Stimulated activated CD4-positive, alpha-beta T cell treated with anti-CD3 and anti-CD28 coated beads, Interleukin-12 subunit alpha, Interleukin-12 subunit beta, amount 100 ng/mL, for 48 hours (primary cell): ENCODE measurements at regions not wholly inside any gene's neighbourhood (a gene's known extent, or its start where the extent isn't known, plus 50 kb on each side); places are given as distances from the start of the nearest gene placed in this dataset.

ENCODE experiments used
- DNase-seq, 3 donors: peaks; one replicate each; pipeline ENCODE4 v3.0.0-alpha.2; 2020; ENCODE audit warnings: low read depth in 2 of 3, low spot score in 1 of 3

GRCh38 chr10:123553810-123554430, 112.2 kb upstream of the GPR26 start:
- no peak for DNase-seq

DNA sequence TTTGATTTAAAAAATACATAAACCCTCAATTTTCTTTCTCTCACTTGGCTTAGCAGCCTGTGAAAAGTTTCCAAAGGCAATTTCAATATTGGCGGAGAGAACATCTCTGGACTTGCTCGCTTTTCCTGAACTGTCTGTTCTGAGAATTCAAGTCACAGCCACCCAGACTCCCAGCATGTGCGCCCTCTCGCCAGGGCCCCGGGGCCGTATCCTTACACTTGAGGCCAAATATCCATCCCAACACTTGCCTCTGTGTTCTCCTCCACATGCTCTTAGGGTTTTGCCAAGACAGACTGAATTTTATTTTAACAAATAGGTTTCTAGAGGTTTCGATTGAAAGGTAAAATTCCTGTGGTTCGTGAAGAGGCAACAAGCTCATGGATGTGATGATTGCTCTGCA, 111.5 kb upstream of the GPR26 start:
- no peak for DNase-seq

DNA sequence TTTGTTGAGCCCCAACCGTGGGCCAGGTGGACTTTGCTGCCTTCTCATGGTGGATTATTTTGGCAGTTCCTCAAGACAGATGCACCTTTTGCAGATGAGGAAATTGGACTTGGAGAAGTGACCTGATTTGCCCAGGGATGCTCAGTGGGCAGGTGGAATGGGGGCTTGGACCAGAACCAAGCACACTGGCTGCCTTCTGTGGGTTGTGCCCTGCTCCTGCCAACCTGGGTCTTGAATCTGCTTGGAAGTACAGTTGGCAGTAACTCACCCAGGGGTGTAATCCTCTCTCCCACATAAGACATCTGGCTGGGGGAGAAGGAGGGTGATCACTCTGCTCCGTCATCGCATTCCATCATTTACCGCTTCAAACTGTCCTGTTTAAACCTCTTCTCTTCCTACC, 110.5 kb upstream of the GPR26 start:
- DNase-seq = no peak

GRCh38 chr10:123556049-123556448, 110.1 kb upstream of the GPR26 start:
- DNase-seq = no peak

GRCh38 chr10:123556736-123557135, 109.4 kb upstream of the GPR26 start:
- no peak for DNase-seq

DNA sequence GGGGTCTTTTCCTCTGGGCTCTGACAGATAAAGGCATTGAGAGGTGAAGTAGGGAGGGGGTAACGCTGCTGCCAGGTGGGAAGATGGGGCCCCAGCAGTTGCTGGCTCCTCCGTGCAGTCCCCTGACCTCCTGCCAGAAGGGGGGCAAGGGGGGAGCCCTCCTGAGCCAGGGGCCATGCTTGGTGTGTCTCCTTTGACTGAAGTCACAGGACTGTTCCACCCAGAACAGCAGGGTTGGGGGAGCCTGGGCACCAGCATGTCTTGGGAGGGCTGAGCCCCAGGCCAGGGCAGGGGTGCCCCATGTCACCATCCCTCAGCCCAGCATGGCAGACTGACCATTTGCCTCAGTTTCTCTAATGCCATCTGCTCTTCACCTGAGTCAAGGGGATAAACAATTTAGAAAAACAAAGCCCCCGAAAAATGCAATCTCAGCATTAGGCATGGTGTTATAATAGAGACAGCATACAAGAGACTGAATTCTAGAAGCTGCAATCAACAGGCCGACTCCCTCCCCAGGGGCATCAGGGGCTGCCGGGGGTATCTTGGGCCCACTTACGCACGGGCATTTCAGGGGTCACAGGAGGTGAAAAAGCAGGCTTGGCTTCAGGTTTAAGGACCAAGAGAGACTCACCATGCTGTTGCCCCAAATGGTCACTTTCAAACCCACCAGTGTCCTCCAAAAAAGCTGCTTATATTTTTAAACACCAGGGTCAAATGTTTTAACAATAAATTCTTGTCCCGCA, 108.6 kb upstream of the GPR26 start:
- DNase-seq = no peak

GRCh38 chr10:123558651-123559050, 107.5 kb upstream of the GPR26 start:
- no peak for DNase-seq

DNA sequence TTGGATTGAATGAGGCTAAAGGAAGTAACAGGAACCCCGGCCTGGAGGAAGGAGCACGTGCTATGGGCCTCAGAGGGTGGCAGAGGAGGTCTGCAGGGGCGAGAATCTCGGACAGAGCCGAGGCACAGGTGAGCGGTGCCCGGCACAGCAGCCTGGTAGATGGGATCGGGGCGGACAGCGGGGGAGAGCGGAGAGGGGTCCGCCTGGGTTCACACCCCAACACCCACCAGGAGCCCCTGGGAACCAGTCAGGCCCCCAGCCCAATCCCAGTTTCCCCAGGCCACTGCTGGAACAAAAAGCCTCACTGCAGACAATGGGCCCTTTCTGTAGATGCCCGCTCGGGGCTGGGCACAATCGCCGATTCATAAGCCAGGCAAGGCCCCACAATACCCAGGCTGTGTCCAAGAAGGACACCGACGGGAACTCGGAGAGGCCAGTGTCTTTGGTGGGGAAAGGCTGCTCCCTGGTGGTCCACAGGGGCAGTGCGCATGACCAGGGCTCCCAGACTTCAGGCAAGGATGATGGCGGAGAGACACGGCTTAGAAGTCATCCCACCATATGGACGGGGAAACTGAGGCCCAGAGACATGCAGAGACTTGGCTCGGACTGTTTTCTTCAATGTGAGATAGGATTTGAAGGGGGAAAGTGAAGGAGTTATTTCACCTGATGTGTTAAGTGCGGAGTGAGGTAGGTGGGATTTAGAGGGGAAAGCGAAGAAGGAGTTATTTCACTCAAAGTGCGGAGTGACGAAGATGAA, 106.9 kb upstream of the GPR26 start:
- peak; percentile 37 to 65 (median 48) for DNase-seq

DNA sequence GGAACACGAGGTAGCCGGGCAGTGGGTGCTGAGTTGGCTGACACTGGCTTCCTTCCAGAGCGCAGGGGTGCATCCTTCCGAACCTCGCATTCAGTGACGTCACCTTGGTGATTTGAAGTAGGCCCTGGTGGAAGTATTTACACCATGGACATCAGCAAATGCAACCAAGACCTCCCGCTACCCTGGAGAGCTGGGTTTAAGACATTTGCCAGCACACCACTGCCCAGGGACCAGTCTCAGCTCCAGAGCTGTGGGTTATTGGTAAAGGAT, 106.4 kb upstream of the GPR26 start:
- DNase-seq = no peak

GRCh38 chr10:123560301-123561140, 105.6 kb upstream of the GPR26 start:
- no peak for DNase-seq

- DNase-seq = no peak
Observed at GRCh38 chr10:123561141-123561440, 105.1 kb upstream of the GPR26 start.

- DNase-seq = no peak
Observed at GRCh38 chr10:123562387-123562786, 103.8 kb upstream of the GPR26 start.

DNA sequence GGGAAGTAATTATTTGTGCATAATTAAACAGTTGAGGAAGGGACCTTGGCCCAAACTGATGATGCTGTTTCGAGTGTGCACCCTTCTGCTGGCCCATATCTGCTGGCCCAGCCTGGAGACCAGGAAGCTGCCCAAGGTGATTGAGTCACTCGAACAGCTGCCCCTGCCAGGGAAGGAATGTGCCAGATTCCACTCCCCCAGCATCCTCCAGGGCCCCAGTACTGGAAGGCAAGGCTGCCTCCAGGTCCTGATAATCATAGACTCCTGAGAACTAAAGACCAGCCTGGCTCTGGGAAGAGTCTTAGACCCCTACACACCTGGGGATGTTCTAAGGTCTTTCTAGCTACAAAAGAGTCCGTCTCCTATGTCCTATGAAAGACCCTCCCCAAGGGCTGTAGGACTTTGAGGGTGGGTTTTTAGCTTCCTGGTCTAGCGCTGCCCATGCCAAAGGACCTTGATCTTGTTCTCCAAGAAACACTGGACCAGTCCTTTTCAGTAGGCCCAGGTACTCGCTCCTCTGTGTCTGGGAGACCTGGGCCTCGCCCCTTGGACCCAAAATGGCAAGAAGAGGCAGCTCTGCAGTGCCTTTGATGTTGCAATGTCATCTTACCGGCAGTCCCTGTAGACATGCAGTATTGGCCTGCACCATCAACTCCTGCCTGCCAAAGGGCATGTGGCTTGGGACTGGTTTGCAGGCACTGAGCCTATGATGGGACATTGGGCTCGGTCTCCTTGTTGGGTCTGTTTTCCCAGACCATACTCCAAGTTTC, 103.2 kb upstream of the GPR26 start:
- DNase-seq = no peak

DNA sequence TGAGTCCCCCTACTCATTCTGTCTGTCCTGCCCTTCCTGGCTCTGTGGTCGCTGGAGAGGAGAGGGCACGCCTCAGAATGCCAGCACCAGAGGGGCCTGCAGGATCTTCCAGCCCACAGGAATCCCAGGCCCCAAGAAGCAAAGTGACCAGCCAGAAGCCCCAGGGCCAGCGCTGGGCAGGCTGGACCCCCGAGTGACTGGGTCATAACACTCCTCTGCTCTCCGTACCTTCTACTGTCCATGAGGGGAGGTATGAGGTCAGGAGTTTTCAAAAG, 102.6 kb upstream of the GPR26 start:
- no peak for DNase-seq

DNA sequence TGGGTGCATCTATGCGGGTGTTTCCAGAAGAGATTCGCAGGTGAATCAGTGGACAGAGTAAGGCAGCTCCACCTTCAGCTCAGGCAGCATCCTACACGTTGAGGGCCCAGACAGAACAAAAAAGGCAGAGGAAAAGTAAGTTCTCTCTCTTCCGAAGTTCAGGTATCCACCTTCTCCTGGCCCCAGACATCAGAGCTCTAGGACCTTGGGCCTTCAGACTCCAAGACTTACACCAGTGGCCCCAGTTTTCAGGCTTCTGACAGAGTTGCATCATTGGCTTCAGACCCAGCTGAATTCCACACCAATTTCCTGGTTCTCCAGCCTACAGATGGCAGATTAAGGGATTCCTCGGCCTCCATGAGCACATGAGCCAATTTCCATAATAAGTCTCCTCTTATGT, 102.2 kb upstream of the GPR26 start:
- no peak for DNase-seq

DNA sequence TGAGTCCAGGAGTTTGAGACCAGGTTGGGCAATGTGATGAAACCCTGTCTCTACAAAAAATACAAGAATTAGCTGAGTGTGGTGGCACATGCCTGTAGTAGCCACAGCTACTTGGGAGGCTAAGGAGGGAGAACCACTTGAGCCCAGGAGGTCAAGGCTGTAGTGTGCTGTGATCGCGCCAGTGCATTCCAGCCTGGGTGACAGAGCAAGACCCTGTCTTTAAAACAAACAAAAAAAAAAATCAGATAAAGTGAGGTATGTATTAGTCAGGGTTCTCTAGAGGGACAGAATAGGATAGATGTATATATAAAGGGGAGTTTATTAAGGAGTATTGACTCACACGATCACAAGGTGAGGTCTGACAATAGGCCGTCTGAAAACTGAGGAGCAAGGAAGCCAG, 101.5 kb upstream of the GPR26 start:
- DNase-seq = no peak

DNA sequence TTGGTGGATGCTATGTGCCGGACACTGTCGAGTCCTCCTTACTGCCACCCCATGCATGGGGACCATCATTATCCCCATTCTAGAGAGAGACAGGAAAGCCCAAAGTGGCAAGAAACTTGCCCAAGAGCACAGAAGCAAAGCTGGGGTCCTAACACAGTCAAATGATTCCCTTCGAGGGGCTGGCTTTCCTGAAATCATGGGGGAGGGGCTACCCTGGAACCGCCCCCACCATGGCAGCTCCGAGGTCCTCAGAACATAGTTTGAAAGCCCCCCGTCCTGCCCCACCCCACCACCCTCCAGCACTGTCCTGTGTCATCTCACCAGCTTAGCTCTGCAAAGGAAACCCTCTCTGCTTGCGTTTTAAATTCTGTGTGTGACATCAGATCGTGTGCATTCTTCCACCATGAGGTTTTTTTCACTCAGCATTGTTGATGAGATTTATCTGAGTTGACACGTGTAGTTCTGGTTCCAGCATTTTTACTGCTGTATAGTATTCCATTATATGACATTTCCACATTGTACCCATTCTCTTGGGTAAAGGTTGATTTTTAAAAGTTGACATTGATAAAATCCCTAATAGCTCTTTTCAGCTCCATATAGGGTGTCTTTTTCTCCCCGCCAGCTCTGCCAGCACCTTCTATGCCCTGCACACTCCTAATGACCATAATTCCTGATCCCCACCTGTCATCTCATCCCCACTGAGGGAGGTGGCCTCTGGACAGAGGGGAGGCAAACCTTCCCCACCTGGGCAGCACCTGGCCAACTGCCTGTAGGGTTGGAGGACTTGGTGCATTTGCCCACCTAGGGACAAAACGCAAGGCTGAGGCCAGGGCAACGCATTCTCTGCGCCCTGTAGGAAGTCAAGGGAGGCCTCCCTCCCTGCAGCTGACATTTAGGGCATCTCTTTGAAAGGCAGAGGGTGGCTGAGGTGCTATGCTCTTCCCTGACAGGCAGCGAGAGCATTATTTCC, 100.2 kb upstream of the GPR26 start:
- no peak for DNase-seq

DNA sequence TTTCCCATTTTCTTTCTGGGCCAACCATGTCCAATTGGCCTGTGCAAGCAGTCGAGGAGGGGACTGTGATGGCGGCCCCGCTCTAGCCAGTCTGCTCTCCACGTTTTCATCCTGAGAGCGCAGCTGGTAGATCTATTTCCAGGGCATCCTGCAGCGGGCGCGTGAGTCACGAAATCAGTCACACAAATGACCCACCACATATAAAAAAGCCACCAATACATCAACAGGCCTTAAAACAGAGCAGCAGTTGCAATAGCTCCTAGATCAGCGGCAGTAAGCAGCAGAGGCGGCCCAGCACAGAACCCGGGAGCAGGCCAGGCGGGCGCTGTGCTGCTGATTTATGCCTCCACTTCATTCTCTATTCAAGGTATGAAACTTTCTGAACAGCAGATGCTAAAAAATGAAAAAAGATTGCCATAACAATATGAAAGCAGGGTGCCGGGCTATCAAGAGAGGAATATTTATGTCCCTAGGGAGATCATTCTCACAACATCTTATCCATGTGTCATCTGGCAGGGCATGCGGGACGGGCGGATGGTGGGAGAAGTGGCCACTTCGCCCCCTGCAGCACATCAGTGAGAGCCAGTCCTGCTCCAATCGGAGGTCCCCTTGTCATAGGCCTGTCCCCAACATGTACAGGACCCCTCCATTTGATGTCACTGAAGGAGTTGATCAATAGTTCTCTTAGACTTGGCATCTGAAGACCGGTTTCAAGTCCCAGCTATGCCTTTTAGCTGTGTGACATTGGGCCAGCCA, 98.0 kb upstream of the GPR26 start:
- no peak for DNase-seq

DNA sequence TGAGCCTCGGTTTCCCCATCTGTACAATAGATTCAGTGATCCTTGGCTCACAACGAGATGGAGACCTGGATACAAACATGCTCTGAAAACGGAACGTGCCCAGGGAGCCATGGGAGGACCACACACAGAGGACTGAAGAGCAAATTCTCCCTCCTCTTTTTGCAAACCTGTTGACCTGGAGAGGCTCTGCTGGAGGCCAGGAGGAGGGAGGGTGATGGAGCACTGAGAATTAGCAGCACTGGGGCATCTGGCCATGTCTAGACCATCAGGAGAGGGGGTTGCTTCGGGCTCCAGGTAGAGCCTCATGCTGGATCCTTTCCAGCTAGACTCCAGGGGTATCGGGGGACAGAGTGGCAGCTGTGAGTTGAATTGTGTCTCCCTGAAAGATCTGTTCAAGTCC, 97.4 kb upstream of the GPR26 start:
- DNase-seq = no peak
